Peyer's patch (tissue), 4 donors: ENCODE measurements at regions not wholly inside any gene's neighbourhood (a gene's known extent, or its start where the extent isn't known, plus 50 kb on each side); places are given as distances from the start of the nearest gene placed in this dataset.

Experiments
- CTCF ChIP-seq, 6 experiments: fragments of 450-650 bp in 4 of 6; fragments of 200-600 bp in 2 of 6; sonication (generic) in 1 of 6; IDR thresholded peaks; one replicate each; pipeline ENCODE4 v1.5.1; 2017 to 2019; ENCODE audit warnings: antibody characterized with exemption in 6 of 6, mild to moderate bottlenecking in 3 of 6, moderate library complexity in 1 of 6
- POLR2A ChIP-seq, 2 donors: fragments of 450-650 bp; IDR thresholded peaks; one replicate each; pipeline ENCODE4 v1.5.1; 2017; ENCODE audit warnings: antibody characterized with exemption in 2 of 2, mild to moderate bottlenecking in 2 of 2, moderate library complexity in 2 of 2

- TF ChIP-seq CTCF (IDR thresholded peaks at IDR 0.05) (no peak), POLR2A (IDR thresholded peaks at IDR 0.05) (no peak)
Measured at GRCh38 chr6:80744213-80744612, 637.7 kb downstream of the BCKDHB start.
